HL-60 (cell line): ENCODE measurements at regions not wholly inside any gene's neighbourhood (a gene's known extent, or its start where the extent isn't known, plus 50 kb on each side); places are given as distances from the start of the nearest gene placed in this dataset.

Experiments used
- POLR2AphosphoS5 ChIP-seq: IDR thresholded peaks from 2 replicates; pipeline ENCODE4 v1.6.1; 2012; ENCODE audit warnings: low read depth
- SPI1 ChIP-seq: IDR thresholded peaks from 2 replicates; pipeline ENCODE4 v1.6.1; 2012; ENCODE audit warnings: low read depth, mild to moderate bottlenecking, borderline replicate concordance
- TF ChIP-seq, protein P1 (sequence below): IDR thresholded peaks from one replicate; pipeline ENCODE4 v1.5.1; 2011; ENCODE audit warnings: low read length, control low read depth, inconsistent platforms; ENCODE audit not compliant: insufficient read depth
- TF ChIP-seq, protein P2 (sequence below): IDR thresholded peaks from 2 replicates; pipeline ENCODE4 v1.6.1; 2012; ENCODE audit warnings: low read depth; ENCODE audit not compliant: insufficient replicate concordance

DNA sequence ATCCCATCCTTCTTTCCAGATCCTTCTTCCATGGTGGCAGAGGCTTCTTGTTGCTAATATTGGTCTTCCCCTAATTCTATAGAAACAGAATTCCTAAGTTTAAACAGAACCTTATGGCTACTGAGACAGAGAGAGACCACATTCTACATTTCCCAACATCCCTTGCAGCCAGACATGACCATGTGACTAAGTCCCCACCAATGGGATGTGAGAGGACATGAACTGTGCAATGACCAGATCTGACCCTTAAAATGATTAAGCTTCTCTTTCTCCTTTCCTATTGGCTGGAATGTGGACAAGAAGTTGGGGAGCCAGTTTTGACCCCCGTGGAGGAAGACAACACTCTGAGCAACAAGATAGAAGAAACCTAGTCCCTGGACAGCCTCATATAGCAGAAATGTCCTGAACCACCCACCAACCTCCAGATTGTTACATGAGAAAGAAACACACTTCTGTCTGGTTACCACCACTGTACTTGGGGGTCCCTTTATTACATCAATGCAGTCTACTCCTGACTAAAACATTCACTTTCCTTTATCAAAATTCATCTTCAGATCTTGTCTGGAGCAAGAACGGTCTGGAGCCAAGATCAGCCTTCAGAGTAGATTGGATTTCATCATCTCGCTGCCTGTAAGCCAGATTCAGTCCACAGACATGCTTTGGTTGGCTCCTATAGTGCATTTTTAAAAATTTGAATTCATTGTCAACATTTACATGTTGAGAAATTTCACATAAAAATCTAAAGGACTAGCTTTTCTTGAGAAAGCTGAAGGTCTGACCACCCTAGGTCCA is 183.9 kb downstream of the SHQ1 start:
- TF ChIP-seq, protein P1, sequence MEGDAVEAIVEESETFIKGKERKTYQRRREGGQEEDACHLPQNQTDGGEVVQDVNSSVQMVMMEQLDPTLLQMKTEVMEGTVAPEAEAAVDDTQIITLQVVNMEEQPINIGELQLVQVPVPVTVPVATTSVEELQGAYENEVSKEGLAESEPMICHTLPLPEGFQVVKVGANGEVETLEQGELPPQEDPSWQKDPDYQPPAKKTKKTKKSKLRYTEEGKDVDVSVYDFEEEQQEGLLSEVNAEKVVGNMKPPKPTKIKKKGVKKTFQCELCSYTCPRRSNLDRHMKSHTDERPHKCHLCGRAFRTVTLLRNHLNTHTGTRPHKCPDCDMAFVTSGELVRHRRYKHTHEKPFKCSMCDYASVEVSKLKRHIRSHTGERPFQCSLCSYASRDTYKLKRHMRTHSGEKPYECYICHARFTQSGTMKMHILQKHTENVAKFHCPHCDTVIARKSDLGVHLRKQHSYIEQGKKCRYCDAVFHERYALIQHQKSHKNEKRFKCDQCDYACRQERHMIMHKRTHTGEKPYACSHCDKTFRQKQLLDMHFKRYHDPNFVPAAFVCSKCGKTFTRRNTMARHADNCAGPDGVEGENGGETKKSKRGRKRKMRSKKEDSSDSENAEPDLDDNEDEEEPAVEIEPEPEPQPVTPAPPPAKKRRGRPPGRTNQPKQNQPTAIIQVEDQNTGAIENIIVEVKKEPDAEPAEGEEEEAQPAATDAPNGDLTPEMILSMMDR = no peak
- TF ChIP-seq, protein P2, sequence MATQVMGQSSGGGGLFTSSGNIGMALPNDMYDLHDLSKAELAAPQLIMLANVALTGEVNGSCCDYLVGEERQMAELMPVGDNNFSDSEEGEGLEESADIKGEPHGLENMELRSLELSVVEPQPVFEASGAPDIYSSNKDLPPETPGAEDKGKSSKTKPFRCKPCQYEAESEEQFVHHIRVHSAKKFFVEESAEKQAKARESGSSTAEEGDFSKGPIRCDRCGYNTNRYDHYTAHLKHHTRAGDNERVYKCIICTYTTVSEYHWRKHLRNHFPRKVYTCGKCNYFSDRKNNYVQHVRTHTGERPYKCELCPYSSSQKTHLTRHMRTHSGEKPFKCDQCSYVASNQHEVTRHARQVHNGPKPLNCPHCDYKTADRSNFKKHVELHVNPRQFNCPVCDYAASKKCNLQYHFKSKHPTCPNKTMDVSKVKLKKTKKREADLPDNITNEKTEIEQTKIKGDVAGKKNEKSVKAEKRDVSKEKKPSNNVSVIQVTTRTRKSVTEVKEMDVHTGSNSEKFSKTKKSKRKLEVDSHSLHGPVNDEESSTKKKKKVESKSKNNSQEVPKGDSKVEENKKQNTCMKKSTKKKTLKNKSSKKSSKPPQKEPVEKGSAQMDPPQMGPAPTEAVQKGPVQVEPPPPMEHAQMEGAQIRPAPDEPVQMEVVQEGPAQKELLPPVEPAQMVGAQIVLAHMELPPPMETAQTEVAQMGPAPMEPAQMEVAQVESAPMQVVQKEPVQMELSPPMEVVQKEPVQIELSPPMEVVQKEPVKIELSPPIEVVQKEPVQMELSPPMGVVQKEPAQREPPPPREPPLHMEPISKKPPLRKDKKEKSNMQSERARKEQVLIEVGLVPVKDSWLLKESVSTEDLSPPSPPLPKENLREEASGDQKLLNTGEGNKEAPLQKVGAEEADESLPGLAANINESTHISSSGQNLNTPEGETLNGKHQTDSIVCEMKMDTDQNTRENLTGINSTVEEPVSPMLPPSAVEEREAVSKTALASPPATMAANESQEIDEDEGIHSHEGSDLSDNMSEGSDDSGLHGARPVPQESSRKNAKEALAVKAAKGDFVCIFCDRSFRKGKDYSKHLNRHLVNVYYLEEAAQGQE = no peak
- TF ChIP-seq POLR2AphosphoS5 = no peak
- no peak for TF ChIP-seq SPI1
